ENCODE measurements at regions not wholly inside any gene's neighbourhood (a gene's known extent, or its start where the extent isn't known, plus 50 kb on each side); places are given as distances from the start of the nearest gene placed in this dataset.

GRCh38 chr4:38605753-38606586, 58.0 kb upstream of the KLF3 start (continued):
- TF ChIP-seq DEAF1 (CRISPR knock-in tag; IDR thresholded peaks at IDR 0.05) = no peak
- TF ChIP-seq SRF (CRISPR knock-in tag; IDR thresholded peaks at IDR 0.05) = no peak
- no peak for TF ChIP-seq GTF2A2 (tag; IDR thresholded peaks at IDR 0.05)
- TF ChIP-seq ZBTB7A (IDR thresholded peaks at IDR 0.05; ENCODE audit: borderline replicate concordance, control insufficient read depth, low read depth, low read length) = no peak
- no peak for TF ChIP-seq ZNF263 (CRISPR knock-in tag; IDR thresholded peaks at IDR 0.05; ENCODE audit: borderline replicate concordance)

DNA sequence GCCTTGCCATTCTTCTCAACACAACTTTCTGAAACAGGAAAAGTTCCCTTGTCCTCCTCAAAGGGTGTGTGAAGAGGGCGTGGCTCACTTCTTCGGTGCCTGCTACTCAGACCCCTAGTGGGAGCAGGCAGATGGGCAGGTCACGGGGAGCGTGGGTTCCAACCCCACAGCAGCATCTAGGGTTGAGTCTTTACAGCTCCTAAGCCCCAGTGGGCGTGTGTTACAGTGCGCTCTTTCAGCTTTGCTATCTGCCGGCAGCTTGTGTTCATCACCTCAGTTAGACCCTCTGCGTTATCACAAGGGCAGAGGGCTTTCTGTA, 57.5 kb upstream of the KLF3 start:
- TF ChIP-seq, protein P1, sequence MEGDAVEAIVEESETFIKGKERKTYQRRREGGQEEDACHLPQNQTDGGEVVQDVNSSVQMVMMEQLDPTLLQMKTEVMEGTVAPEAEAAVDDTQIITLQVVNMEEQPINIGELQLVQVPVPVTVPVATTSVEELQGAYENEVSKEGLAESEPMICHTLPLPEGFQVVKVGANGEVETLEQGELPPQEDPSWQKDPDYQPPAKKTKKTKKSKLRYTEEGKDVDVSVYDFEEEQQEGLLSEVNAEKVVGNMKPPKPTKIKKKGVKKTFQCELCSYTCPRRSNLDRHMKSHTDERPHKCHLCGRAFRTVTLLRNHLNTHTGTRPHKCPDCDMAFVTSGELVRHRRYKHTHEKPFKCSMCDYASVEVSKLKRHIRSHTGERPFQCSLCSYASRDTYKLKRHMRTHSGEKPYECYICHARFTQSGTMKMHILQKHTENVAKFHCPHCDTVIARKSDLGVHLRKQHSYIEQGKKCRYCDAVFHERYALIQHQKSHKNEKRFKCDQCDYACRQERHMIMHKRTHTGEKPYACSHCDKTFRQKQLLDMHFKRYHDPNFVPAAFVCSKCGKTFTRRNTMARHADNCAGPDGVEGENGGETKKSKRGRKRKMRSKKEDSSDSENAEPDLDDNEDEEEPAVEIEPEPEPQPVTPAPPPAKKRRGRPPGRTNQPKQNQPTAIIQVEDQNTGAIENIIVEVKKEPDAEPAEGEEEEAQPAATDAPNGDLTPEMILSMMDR (IDR thresholded peaks at IDR 0.05 in 2 of 3, conservative IDR thresholded peaks at IDR 0.05 in 1 of 3; ENCODE audit: insufficient read depth in 2 of 3, low read depth in 1 of 3, low read length in 3 of 3) = peak; percentile 38 to 49 (median 49)
- TF ChIP-seq KLF13 (tag; IDR thresholded peaks at IDR 0.05; ENCODE audit: borderline replicate concordance, low read depth) (peak; percentile 59; the same call in 1 of the 2 replicates), SMC3 (conservative IDR thresholded peaks at IDR 0.05; ENCODE audit: insufficient read depth, low read depth, low read length) (0 out of 2 replicates have a peak, but pooled peaks have one; percentile 1), RAD21 (CRISPR knock-in tag; conservative IDR thresholded peaks at IDR 0.05 in 1 of 2, IDR thresholded peaks at IDR 0.05 in 1 of 2) (peak in 1 of 2 experiments; percentile 28; a peak in 2 of 4 replicates), GABPB1 (CRISPR knock-in tag; IDR thresholded peaks at IDR 0.05) (no peak), CBFA2T3 (IDR thresholded peaks at IDR 0.05) (0 out of 2 replicates have a peak, but pooled peaks have one; percentile 19)
- TF ChIP-seq, protein P2, sequence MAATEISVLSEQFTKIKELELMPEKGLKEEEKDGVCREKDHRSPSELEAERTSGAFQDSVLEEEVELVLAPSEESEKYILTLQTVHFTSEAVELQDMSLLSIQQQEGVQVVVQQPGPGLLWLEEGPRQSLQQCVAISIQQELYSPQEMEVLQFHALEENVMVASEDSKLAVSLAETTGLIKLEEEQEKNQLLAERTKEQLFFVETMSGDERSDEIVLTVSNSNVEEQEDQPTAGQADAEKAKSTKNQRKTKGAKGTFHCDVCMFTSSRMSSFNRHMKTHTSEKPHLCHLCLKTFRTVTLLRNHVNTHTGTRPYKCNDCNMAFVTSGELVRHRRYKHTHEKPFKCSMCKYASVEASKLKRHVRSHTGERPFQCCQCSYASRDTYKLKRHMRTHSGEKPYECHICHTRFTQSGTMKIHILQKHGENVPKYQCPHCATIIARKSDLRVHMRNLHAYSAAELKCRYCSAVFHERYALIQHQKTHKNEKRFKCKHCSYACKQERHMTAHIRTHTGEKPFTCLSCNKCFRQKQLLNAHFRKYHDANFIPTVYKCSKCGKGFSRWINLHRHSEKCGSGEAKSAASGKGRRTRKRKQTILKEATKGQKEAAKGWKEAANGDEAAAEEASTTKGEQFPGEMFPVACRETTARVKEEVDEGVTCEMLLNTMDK (IDR thresholded peaks at IDR 0.05; ENCODE audit: borderline replicate concordance, insufficient read depth, low read depth, low read length, poor library complexity, severe bottlenecking) = no peak
- BruUV-seq (replicated peaks) = no TSS peak
- H3K27ac ChIP-seq (ENCODE audit: extremely low read depth, low read depth, low read length) = peak overlapping the region; percentile 67; the same call in 1 of the 3 replicates
- no peaks in the 10 kb centered on the region for H3K36me3 ChIP-seq (ENCODE audit: control insufficient read depth, insufficient read depth, low read length)
- in situ Hi-C loops (cut with MboI) (no loop called here), intact Hi-C loops (cut with micrococcal nuclease) (loop anchor here (5.0 kb wide), 1 partner anchor 84 kb away; no protein-coding TSS in a partner anchor)
- peak overlapping the region; percentile 91 for H2AFZ ChIP-seq (ENCODE audit: low read depth, low read length)
- H3K27me3 ChIP-seq (ENCODE audit: control insufficient read depth in 2 of 2, insufficient read depth in 2 of 2, low read length in 2 of 2) = no peaks in the 10 kb centered on the region
- CTCF ChIA-PET (ENCODE audit: low intra/inter-chr PET ratio) = no interaction called here
- peak overlapping the region in 1 of 2 experiments; percentile 6; a peak in 1 of 4 replicates for H3K9ac ChIP-seq (ENCODE audit: insufficient read depth in 1 of 2, low read depth in 2 of 2, low read length in 2 of 2)
- ATAC-seq (peak; percentile 84), DNase-seq (ENCODE audit: extremely low read depth in 1 of 4, low spot score in 3 of 4) (peak; percentile 23 to 67 (median 34)), FAIRE-seq (no peak)
- no peaks in the 10 kb centered on the region for H3K9me3 ChIP-seq (replicated peaks; ENCODE audit: control insufficient read depth, insufficient read depth, low read depth, low read length)
- H3K9me1 ChIP-seq (ENCODE audit: control insufficient read depth, insufficient read depth, low read length) = no peaks in the 10 kb centered on the region
- POLR2A ChIA-PET = interaction anchor here (0.6 to 1.0 kb wide), 2 partner anchors 15 to 17 kb away, joined by 3 read pairs; no protein-coding TSS in a partner anchor
- peaks cover 26 to 34% of the 10 kb centered on the region in 2 experiments; a peak in 4 of 5 replicates for H3K4me1 ChIP-seq (replicated peaks in 1 of 2; ENCODE audit: control insufficient read depth in 2 of 2, insufficient read depth in 2 of 2, low read length in 2 of 2)
- no peaks in the 10 kb centered on the region for H3K79me2 ChIP-seq (ENCODE audit: control insufficient read depth, insufficient read depth, low read length)
- H3K4me3 ChIP-seq = no peak overlapping the region
- no peaks in the 10 kb centered on the region for H4K20me1 ChIP-seq (replicated peaks; ENCODE audit: control insufficient read depth, insufficient read depth, low read length)
- H3K4me2 ChIP-seq (ENCODE audit: insufficient read depth, low read length) = peak overlapping the region; percentile 67; the same call in 1 of the 2 replicates
- WGBS (ENCODE audit: insufficient coverage, low coverage, missing lambda C conversion rate) = 52% methylated on average over 8 of the region's 8 CpGs

Measured in K562 (cell line).